ENCODE measurements at regions not wholly inside any gene's neighbourhood (a gene's known extent, or its start where the extent isn't known, plus 50 kb on each side); places are given as distances from the start of the nearest gene placed in this dataset.

DNA sequence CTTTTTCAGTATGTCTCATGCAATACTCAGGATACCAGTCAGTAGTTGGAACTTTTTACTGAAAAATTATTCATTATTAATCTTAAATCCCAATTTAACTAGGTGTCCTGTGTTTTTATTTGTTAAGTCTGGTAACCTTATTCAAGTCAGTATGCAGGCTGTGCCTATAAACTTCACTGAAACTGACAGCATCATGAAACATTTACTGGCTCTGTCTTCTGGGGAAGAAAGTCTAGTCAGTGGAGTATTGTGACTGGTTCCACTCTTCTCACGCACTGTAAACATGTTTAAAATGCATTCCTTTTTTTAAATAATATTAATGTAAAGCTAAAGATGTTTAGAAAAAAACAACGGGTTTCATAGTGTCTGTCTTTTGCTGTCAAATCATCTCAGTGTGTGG lies 739.7 kb downstream of the LTN1 start:
- TF ChIP-seq, protein P1, sequence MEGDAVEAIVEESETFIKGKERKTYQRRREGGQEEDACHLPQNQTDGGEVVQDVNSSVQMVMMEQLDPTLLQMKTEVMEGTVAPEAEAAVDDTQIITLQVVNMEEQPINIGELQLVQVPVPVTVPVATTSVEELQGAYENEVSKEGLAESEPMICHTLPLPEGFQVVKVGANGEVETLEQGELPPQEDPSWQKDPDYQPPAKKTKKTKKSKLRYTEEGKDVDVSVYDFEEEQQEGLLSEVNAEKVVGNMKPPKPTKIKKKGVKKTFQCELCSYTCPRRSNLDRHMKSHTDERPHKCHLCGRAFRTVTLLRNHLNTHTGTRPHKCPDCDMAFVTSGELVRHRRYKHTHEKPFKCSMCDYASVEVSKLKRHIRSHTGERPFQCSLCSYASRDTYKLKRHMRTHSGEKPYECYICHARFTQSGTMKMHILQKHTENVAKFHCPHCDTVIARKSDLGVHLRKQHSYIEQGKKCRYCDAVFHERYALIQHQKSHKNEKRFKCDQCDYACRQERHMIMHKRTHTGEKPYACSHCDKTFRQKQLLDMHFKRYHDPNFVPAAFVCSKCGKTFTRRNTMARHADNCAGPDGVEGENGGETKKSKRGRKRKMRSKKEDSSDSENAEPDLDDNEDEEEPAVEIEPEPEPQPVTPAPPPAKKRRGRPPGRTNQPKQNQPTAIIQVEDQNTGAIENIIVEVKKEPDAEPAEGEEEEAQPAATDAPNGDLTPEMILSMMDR (IDR thresholded peaks at IDR 0.05): no peak
- TF ChIP-seq EZH2 (IDR thresholded peaks at IDR 0.05): no peak
- no peak for TF ChIP-seq EZH2phosphoT487 (IDR thresholded peaks at IDR 0.05)
